GM23248 (cell line): ENCODE measurements at regions not wholly inside any gene's neighbourhood (a gene's known extent, or its start where the extent isn't known, plus 50 kb on each side); places are given as distances from the start of the nearest gene placed in this dataset.

Experiments
- EZH2 ChIP-seq: fragments of 200-600 bp; sonication (generic); IDR thresholded peaks from 2 replicates; pipeline ENCODE4 v1.6.1; 2018; ENCODE audit warnings: antibody characterized with exemption, mild to moderate bottlenecking; ENCODE audit not compliant: insufficient read depth, poor library complexity, severe bottlenecking
- EZH2phosphoT487 ChIP-seq: fragments of 200-600 bp; sonication (generic); IDR thresholded peaks from 2 replicates; pipeline ENCODE4 v1.6.1; 2018; ENCODE audit warnings: antibody characterized with exemption, moderate library complexity, mild to moderate bottlenecking, low read depth; ENCODE audit not compliant: insufficient read depth

DNA sequence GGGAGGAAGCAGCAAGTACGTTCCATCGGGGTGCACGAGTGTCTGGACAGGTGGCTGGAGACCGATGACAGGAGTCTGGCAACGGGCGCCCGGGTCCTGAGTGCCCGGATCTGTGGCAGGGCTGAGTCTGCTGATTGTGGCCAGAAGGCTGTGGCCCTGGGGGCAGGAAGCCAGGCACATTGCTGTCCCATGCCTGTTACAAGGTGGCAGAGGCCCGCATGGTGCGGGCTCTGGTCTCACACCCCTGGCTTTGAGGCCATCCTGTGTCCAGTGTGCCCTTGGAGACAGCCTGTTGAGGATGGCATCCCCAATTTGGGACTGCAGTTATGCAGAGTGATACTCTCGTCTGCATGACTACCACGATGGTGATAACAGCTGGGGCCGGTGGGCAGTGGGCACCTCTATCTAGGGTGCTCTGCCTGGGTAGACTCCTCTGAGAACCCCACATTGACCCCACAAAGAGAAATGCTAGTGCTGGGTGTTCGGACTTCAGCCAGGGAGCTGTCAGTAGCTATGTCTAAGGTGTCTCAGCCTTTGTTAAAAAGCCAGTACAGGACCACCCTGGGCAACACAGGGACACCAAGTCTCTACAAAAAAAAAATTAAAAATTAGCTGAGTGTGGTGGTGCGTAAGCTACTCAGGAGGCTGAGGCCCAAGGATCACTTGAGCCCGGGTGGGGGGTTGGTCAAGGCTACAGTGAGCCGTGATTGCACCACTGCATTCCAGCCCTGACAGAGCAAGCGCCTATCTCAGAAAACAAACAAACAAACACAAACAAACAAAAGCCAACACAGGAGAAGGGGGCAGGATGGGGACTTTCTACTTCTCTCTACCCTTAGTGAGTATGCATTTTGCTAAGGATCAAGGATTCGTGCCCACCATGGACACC lies 88.3 kb downstream of the RHOB start:
- TF ChIP-seq EZH2: no peak
- TF ChIP-seq EZH2phosphoT487: no peak
